Thyroid gland (tissue), 4 donors: ENCODE measurements at regions not wholly inside any gene's neighbourhood (a gene's known extent, or its start where the extent isn't known, plus 50 kb on each side); places are given as distances from the start of the nearest gene placed in this dataset.

Experiments used
- DNase-seq, 2 donors: peaks; one replicate each; pipeline ENCODE4 v3.0.0-alpha.2; 2019
- H3K27ac ChIP-seq, 3 donors: fragments of 200-600 bp; sonication (generic); 1 replicate in 2 of 3; 2 replicates in 1 of 3; pipeline ENCODE4 v1.5.1; 2016 to 2019; ENCODE audit warnings: mild to moderate bottlenecking in 1 of 3, moderate library complexity in 1 of 3
- H3K27me3 ChIP-seq: fragments of 200-600 bp; sonication (generic); one replicate; pipeline ENCODE4 v1.5.1; 2019
- H3K36me3 ChIP-seq, 2 donors: fragments of 200-600 bp; sonication (generic); one replicate each; pipeline ENCODE4 v1.5.1; 2016 to 2019
- H3K4me1 ChIP-seq, 2 donors: fragments of 200-600 bp; sonication (generic); one replicate each; pipeline ENCODE4 v1.5.1; 2017 to 2019
- H3K4me3 ChIP-seq, 3 donors: fragments of 200-600 bp; sonication (generic); replicated peaks in 1 of 3; 1 replicate in 2 of 3; 2 replicates in 1 of 3; pipeline ENCODE4 v1.5.1; 2016; ENCODE audit warnings: mild to moderate bottlenecking in 1 of 3
- H3K9me3 ChIP-seq: fragments of 200-600 bp; sonication (generic); one replicate; pipeline ENCODE4 v1.5.1; 2017
- CTCF ChIP-seq, 6 experiments: fragments of 200-600 bp in 3 of 6; fragments of 450-650 bp in 3 of 6; sonication (generic) in 3 of 6; IDR thresholded peaks; one replicate each; pipeline ENCODE4 v1.5.1; 2016 to 2019; ENCODE audit warnings: antibody characterized with exemption in 6 of 6, mild to moderate bottlenecking in 2 of 6, inconsistent platforms in 1 of 6, moderate library complexity in 1 of 6
- POLR2A ChIP-seq, 2 donors: fragments of 450-650 bp; IDR thresholded peaks; one replicate each; pipeline ENCODE4 v1.6.1; 2017; ENCODE audit warnings: antibody characterized with exemption in 2 of 2, mild to moderate bottlenecking in 2 of 2, moderate library complexity in 1 of 2
- WGBS, 2 donors: methylation state at CpG; one replicate each; pipeline ENCODE4 v1.1.5; 2017; 5-methylcytosine and 5-hydroxymethylcytosine counted together
- intact Hi-C: fragments of 100-400 bp; cut with DNase I; formaldehyde crosslinking; loops from one replicate; pipeline ENCODE4 v1.15.1; 2023

- H3K4me3 ChIP-seq = no peak overlapping the region
- 93 to 97% methylated on average over 7 to 8 of the region's 8 CpGs for WGBS, 2 donors
- no peaks in the 10 kb centered on the region for H3K9me3 ChIP-seq
- peaks cover 4 to 18% of the 10 kb centered on the region in 2 donors for H3K36me3 ChIP-seq
- no peaks in the 10 kb centered on the region for H3K27me3 ChIP-seq
- TF ChIP-seq CTCF (IDR thresholded peaks at IDR 0.05) (no peak), POLR2A (IDR thresholded peaks at IDR 0.05) (no peak)
- H3K27ac ChIP-seq = peak overlapping the region; percentile 81 to 88 (median 83)
- DNase-seq = no peak
- peaks cover 30 to 38% of the 10 kb centered on the region in 2 donors for H3K4me1 ChIP-seq
- intact Hi-C loops = no loop called here
These were observed 151.4 kb downstream of the KATNIP start for GRCh38 chr16:27701381-27701780.

- Histone ChIP-seq H3K36me3 (peaks cover 4 to 17% of the 10 kb centered on the region in 2 donors), H3K27me3 (no peaks in the 10 kb centered on the region), H3K4me3 (no peak overlapping the region), H3K9me3 (no peaks in the 10 kb centered on the region), H3K27ac (peak overlapping the region; percentile 72 to 88 (median 83)), H3K4me1 (peaks cover 30 to 38% of the 10 kb centered on the region in 2 donors)
- 49 to 51% methylated on average over 6 of the region's 6 CpGs for WGBS, 2 donors
- TF ChIP-seq POLR2A (IDR thresholded peaks at IDR 0.05) (no peak), CTCF (IDR thresholded peaks at IDR 0.05) (no peak)
- intact Hi-C loops = no loop called here
- DNase-seq = peak; percentile 61 to 67
These were observed 153.2 kb downstream of the KATNIP start for GRCh38 chr16:27703121-27703520.

- no peak for DNase-seq
These were observed 153.6 kb downstream of the KATNIP start for GRCh38 chr16:27703545-27703944.

GRCh38 chr16:27704252-27704651, 154.3 kb downstream of the KATNIP start:
- Histone ChIP-seq H3K4me1 (peaks cover 30 to 38% of the 10 kb centered on the region in 2 donors), H3K27me3 (no peaks in the 10 kb centered on the region), H3K36me3 (peaks cover 4 to 6% of the 10 kb centered on the region in 2 donors), H3K4me3 (no peak overlapping the region), H3K27ac (peak overlapping the region in 2 of 3 donors; percentile 83 to 88), H3K9me3 (no peaks in the 10 kb centered on the region)
- intact Hi-C loops = no loop called here
- TF ChIP-seq CTCF (IDR thresholded peaks at IDR 0.05) (no peak), POLR2A (IDR thresholded peaks at IDR 0.05) (no peak)
- no peak for DNase-seq
- WGBS, 2 donors = 83 to 86% methylated on average over 4 of the region's 4 CpGs

More at GRCh38 chr16:27703545-27703944, 153.6 kb downstream of the KATNIP start:
- H3K36me3 ChIP-seq = peaks cover 4 to 13% of the 10 kb centered on the region in 2 donors
- no peaks in the 10 kb centered on the region for H3K9me3 ChIP-seq
- no peak overlapping the region for H3K4me3 ChIP-seq
- H3K4me1 ChIP-seq = peaks cover 30 to 38% of the 10 kb centered on the region in 2 donors
- H3K27ac ChIP-seq = peak overlapping the region; percentile 72 to 88 (median 83)
- TF ChIP-seq CTCF (IDR thresholded peaks at IDR 0.05) (no peak), POLR2A (IDR thresholded peaks at IDR 0.05) (no peak)
- no peaks in the 10 kb centered on the region for H3K27me3 ChIP-seq
- intact Hi-C loops = no loop called here
- WGBS, 2 donors = 59 to 81% methylated on average over 5 of the region's 5 CpGs

- intact Hi-C loops = no loop called here
- H3K27me3 ChIP-seq = no peaks in the 10 kb centered on the region
- no peak overlapping the region for H3K27ac ChIP-seq
- WGBS, 2 donors = 86 to 90% methylated on average over 10 of the region's 10 CpGs
- no peak for DNase-seq
- no peaks in the 10 kb centered on the region for H3K9me3 ChIP-seq
- TF ChIP-seq POLR2A (IDR thresholded peaks at IDR 0.05) = no peak
- no peak for TF ChIP-seq CTCF (IDR thresholded peaks at IDR 0.05)
- H3K4me3 ChIP-seq = no peak overlapping the region
- H3K36me3 ChIP-seq = peaks cover 4 to 14% of the 10 kb centered on the region in 2 donors
- H3K4me1 ChIP-seq = peaks cover 17 to 25% of the 10 kb centered on the region in 2 donors
These were observed 156.4 kb downstream of the KATNIP start for GRCh38 chr16:27706156-27706865.
